CD4-positive, alpha-beta memory T cell (primary cell): ENCODE measurements at regions not wholly inside any gene's neighbourhood (a gene's known extent, or its start where the extent isn't known, plus 50 kb on each side); places are given as distances from the start of the nearest gene placed in this dataset.

Experiments
- CTCF ChIA-PET: fragments of 350-600 bp; sonication (Branson Sonifier 250); formaldehyde crosslinking; loops from one replicate; lab custom pipeline; 2021; ENCODE audit warnings: inconsistent platforms; ENCODE audit not compliant: partially characterized antibody; lab: Charles Lee
- POLR2A ChIA-PET: fragments of 350-600 bp; sonication (Branson Sonifier 250); formaldehyde crosslinking; loops from one replicate; lab custom pipeline; 2021; ENCODE audit not compliant: partially characterized antibody; lab: Charles Lee
- DNase-seq, 5 donors: peaks; one replicate each; pipeline versions ENCODE4 v3.0.0 to v3.0.0-alpha.2; 2020 to 2022; ENCODE audit warnings: mixed read lengths in 1 of 5
- H3K27ac ChIP-seq: one replicate; pipeline ENCODE4 v1.7.0; 2013; ENCODE audit warnings: low read depth, low read length
- H3K27me3 ChIP-seq: 2 replicates; pipeline ENCODE4 v1.7.0; 2013; ENCODE audit warnings: mild to moderate bottlenecking, low read length, moderate library complexity; ENCODE audit not compliant: insufficient read depth
- H3K36me3 ChIP-seq: 2 replicates; pipeline ENCODE4 v1.7.0; 2013; ENCODE audit warnings: mild to moderate bottlenecking, low read length, moderate library complexity; ENCODE audit not compliant: insufficient read depth
- H3K4me1 ChIP-seq: 2 replicates; pipeline ENCODE4 v1.7.0; 2013; ENCODE audit warnings: mild to moderate bottlenecking, low read length, moderate library complexity; ENCODE audit not compliant: insufficient read depth
- H3K4me3 ChIP-seq, 2 donors: one replicate each; pipeline ENCODE4 v1.7.0; 2013; ENCODE audit warnings: low read length in 2 of 2, mild to moderate bottlenecking in 1 of 2
- H3K9me3 ChIP-seq, 2 donors: one replicate each; pipeline ENCODE4 v1.7.0; 2013; ENCODE audit warnings: low read length in 2 of 2, control low read depth in 1 of 2; ENCODE audit not compliant: control insufficient read depth in 1 of 2
- H3K27ac Mint-ChIP-seq, 7 donors: one replicate each; pipeline ENCODE4 v1.8.0; 2020 to 2021; ENCODE audit warnings: mixed read lengths in 7 of 7, mild to moderate bottlenecking in 6 of 7, inconsistent platforms in 3 of 7, moderate library complexity in 3 of 7
- H3K27me3 Mint-ChIP-seq, 2 donors: one replicate each; pipeline ENCODE4 v1.8.0; 2020 to 2021; ENCODE audit warnings: mixed read lengths in 2 of 2
- H3K36me3 Mint-ChIP-seq, 2 donors: one replicate each; pipeline ENCODE4 v1.8.0; 2020 to 2021; ENCODE audit warnings: mixed read lengths in 2 of 2, inconsistent platforms in 1 of 2, mild to moderate bottlenecking in 1 of 2
- H3K4me1 Mint-ChIP-seq, 4 donors: one replicate each; pipeline ENCODE4 v1.8.0; 2020 to 2021; ENCODE audit warnings: mixed read lengths in 4 of 4, mild to moderate bottlenecking in 1 of 4
- H3K4me3 Mint-ChIP-seq, 8 donors: one replicate each; pipeline ENCODE4 v1.8.0; 2020 to 2021; ENCODE audit warnings: mixed read lengths in 8 of 8, mild to moderate bottlenecking in 7 of 8, moderate library complexity in 6 of 8, inconsistent platforms in 3 of 8
- H3K9me3 Mint-ChIP-seq, 8 donors: one replicate each; pipeline ENCODE4 v1.8.0; 2020 to 2021; ENCODE audit warnings: mixed read lengths in 8 of 8, mild to moderate bottlenecking in 5 of 8, inconsistent platforms in 3 of 8, moderate library complexity in 1 of 8
- intact Hi-C: fragments of 100-400 bp; cut with micrococcal nuclease; formaldehyde crosslinking; loops from one replicate; pipeline ENCODE4 v1.15.1; 2023

- no peak overlapping the region for H3K27ac Mint-ChIP-seq
- H3K4me3 Mint-ChIP-seq, result no peak overlapping the region
- H3K27me3 Mint-ChIP-seq, result no peaks in the 10 kb centered on the region
- Histone ChIP-seq H3K27me3 (no peaks in the 10 kb centered on the region), H3K4me1 (no peaks in the 10 kb centered on the region), H3K9me3 (no peaks in the 10 kb centered on the region), H3K36me3 (no peaks in the 10 kb centered on the region), H3K27ac (no peak overlapping the region), H3K4me3 (no peak overlapping the region)
- ChIA-PET POLR2A (no interaction called here), CTCF (no interaction called here)
- no peaks in the 10 kb centered on the region for H3K4me1 Mint-ChIP-seq
- intact Hi-C loops, result no loop called here
- H3K9me3 Mint-ChIP-seq, result peaks cover under 1 to 16% (median 8%) of the 10 kb centered on the region in 8 donors
- DNase-seq, result no peak
- H3K36me3 Mint-ChIP-seq, result no peaks in the 10 kb centered on the region
Measured at GRCh38 chr4:125539691-125540090, 224.9 kb downstream of the FAT4 start.

- H3K4me3 ChIP-seq, result no peak overlapping the region
- H3K36me3 ChIP-seq, result no peaks in the 10 kb centered on the region
- ChIA-PET CTCF (no interaction called here), POLR2A (no interaction called here)
- no peak overlapping the region for H3K27ac ChIP-seq
- no peaks in the 10 kb centered on the region for H3K4me1 ChIP-seq
- no peaks in the 10 kb centered on the region for H3K27me3 ChIP-seq
- intact Hi-C loops, result no loop called here
- H3K9me3 ChIP-seq, result no peaks in the 10 kb centered on the region
- Mint-ChIP-seq H3K27me3 (no peaks in the 10 kb centered on the region), H3K9me3 (peaks cover 0 to 17% (median 9%) of the 10 kb centered on the region in 8 donors), H3K27ac (no peak overlapping the region), H3K36me3 (no peaks in the 10 kb centered on the region), H3K4me3 (no peak overlapping the region), H3K4me1 (no peaks in the 10 kb centered on the region)
- DNase-seq, result no peak
Measured at GRCh38 chr4:125541836-125542385, 227.2 kb downstream of the FAT4 start.

- no peak for DNase-seq
- CTCF ChIA-PET, result no interaction called here
- Mint-ChIP-seq H3K9me3 (peaks cover 0 to 9% (median 2%) of the 10 kb centered on the region in 8 donors), H3K27me3 (no peaks in the 10 kb centered on the region), H3K36me3 (no peaks in the 10 kb centered on the region), H3K27ac (no peak overlapping the region), H3K4me3 (no peak overlapping the region), H3K4me1 (no peaks in the 10 kb centered on the region)
- Histone ChIP-seq H3K4me1 (no peaks in the 10 kb centered on the region), H3K9me3 (no peaks in the 10 kb centered on the region), H3K27me3 (no peaks in the 10 kb centered on the region), H3K36me3 (no peaks in the 10 kb centered on the region), H3K4me3 (no peak overlapping the region), H3K27ac (no peak overlapping the region)
- intact Hi-C loops, result no loop called here
- POLR2A ChIA-PET, result no interaction called here
Measured at GRCh38 chr4:125546272-125546671, 231.5 kb downstream of the FAT4 start.

GRCh38 chr4:125547836-125548235 lies 233.1 kb downstream of the FAT4 start:
- Histone ChIP-seq H3K4me3 (no peak overlapping the region), H3K9me3 (no peaks in the 10 kb centered on the region), H3K4me1 (no peaks in the 10 kb centered on the region), H3K27me3 (no peaks in the 10 kb centered on the region), H3K36me3 (no peaks in the 10 kb centered on the region), H3K27ac (no peak overlapping the region)
- Mint-ChIP-seq H3K36me3 (no peaks in the 10 kb centered on the region), H3K4me3 (no peak overlapping the region), H3K4me1 (no peaks in the 10 kb centered on the region), H3K9me3 (peaks cover 0 to 11% (median 2%) of the 10 kb centered on the region in 8 donors), H3K27me3 (no peaks in the 10 kb centered on the region), H3K27ac (no peak overlapping the region)
- POLR2A ChIA-PET, result no interaction called here
- intact Hi-C loops, result no loop called here
- DNase-seq, result no peak
- CTCF ChIA-PET, result no interaction called here

GRCh38 chr4:125550769-125551168 lies 236.0 kb downstream of the FAT4 start:
- H3K27ac Mint-ChIP-seq, result no peak overlapping the region
- H3K27me3 ChIP-seq, result no peaks in the 10 kb centered on the region
- no peak overlapping the region for H3K4me3 ChIP-seq
- no peak overlapping the region for H3K4me3 Mint-ChIP-seq
- H3K9me3 ChIP-seq, result no peaks in the 10 kb centered on the region
- H3K36me3 ChIP-seq, result no peaks in the 10 kb centered on the region
- intact Hi-C loops, result no loop called here
- no peaks in the 10 kb centered on the region for H3K4me1 ChIP-seq
- H3K4me1 Mint-ChIP-seq, result no peaks in the 10 kb centered on the region
- CTCF ChIA-PET, result no interaction called here
- no peak overlapping the region for H3K27ac ChIP-seq
- H3K9me3 Mint-ChIP-seq, result peaks cover 0 to 11% (median 4%) of the 10 kb centered on the region in 8 donors
- POLR2A ChIA-PET, result no interaction called here
- H3K27me3 Mint-ChIP-seq, result no peaks in the 10 kb centered on the region
- no peaks in the 10 kb centered on the region for H3K36me3 Mint-ChIP-seq
- no peak for DNase-seq

- H3K4me1 Mint-ChIP-seq, result no peaks in the 10 kb centered on the region
- Histone ChIP-seq H3K27me3 (no peaks in the 10 kb centered on the region), H3K27ac (no peak overlapping the region), H3K9me3 (no peaks in the 10 kb centered on the region), H3K4me1 (no peaks in the 10 kb centered on the region), H3K36me3 (no peaks in the 10 kb centered on the region), H3K4me3 (no peak overlapping the region)
- CTCF ChIA-PET, result no interaction called here
- H3K27ac Mint-ChIP-seq, result no peak overlapping the region
- no peak overlapping the region for H3K4me3 Mint-ChIP-seq
- intact Hi-C loops, result no loop called here
- no peaks in the 10 kb centered on the region for H3K36me3 Mint-ChIP-seq
- peaks cover 0 to 11% (median 4%) of the 10 kb centered on the region in 8 donors for H3K9me3 Mint-ChIP-seq
- POLR2A ChIA-PET, result no interaction called here
- DNase-seq, result no peak
- no peaks in the 10 kb centered on the region for H3K27me3 Mint-ChIP-seq
Measured at GRCh38 chr4:125551466-125551865, 236.7 kb downstream of the FAT4 start.

GRCh38 chr4:125551967-125552366 lies 237.2 kb downstream of the FAT4 start:
- H3K36me3 Mint-ChIP-seq, result no peaks in the 10 kb centered on the region

GRCh38 chr4:125572601-125573000 lies 257.8 kb downstream of the FAT4 start:
- no peak for DNase-seq
- ChIA-PET POLR2A (no interaction called here), CTCF (no interaction called here)
- no peak overlapping the region for H3K4me3 Mint-ChIP-seq
- H3K27ac Mint-ChIP-seq, result no peak overlapping the region
- Histone ChIP-seq H3K27ac (no peak overlapping the region), H3K4me3 (no peak overlapping the region), H3K27me3 (no peaks in the 10 kb centered on the region), H3K36me3 (no peaks in the 10 kb centered on the region), H3K4me1 (no peaks in the 10 kb centered on the region), H3K9me3 (no peaks in the 10 kb centered on the region)
- intact Hi-C loops, result no loop called here
- H3K9me3 Mint-ChIP-seq, result peaks cover 0 to 7% (median 2%) of the 10 kb centered on the region in 8 donors
- H3K27me3 Mint-ChIP-seq, result peaks cover 0 to 1% of the 10 kb centered on the region in 2 donors
- H3K36me3 Mint-ChIP-seq, result no peaks in the 10 kb centered on the region
- H3K4me1 Mint-ChIP-seq, result no peaks in the 10 kb centered on the region

More at GRCh38 chr4:125551967-125552366, 237.2 kb downstream of the FAT4 start:
- Mint-ChIP-seq H3K27ac (no peak overlapping the region), H3K4me1 (no peaks in the 10 kb centered on the region), H3K4me3 (no peak overlapping the region), H3K27me3 (no peaks in the 10 kb centered on the region), H3K9me3 (peaks cover 0 to 11% (median 5%) of the 10 kb centered on the region in 8 donors)
- no peaks in the 10 kb centered on the region for H3K27me3 ChIP-seq
- H3K27ac ChIP-seq, result no peak overlapping the region
- POLR2A ChIA-PET, result no interaction called here
- intact Hi-C loops, result no loop called here
- H3K4me3 ChIP-seq, result no peak overlapping the region
- no peaks in the 10 kb centered on the region for H3K36me3 ChIP-seq
- H3K9me3 ChIP-seq, result no peaks in the 10 kb centered on the region
- H3K4me1 ChIP-seq, result no peaks in the 10 kb centered on the region
- CTCF ChIA-PET, result no interaction called here
- DNase-seq, result no peak
